ENCODE measurements at regions not wholly inside any gene's neighbourhood (a gene's known extent, or its start where the extent isn't known, plus 50 kb on each side); places are given as distances from the start of the nearest gene placed in this dataset.

GRCh38 chr15:47998619-47999019 is 122.2 kb upstream of the SLC24A5 start:
- DNase-seq, result no peak

GRCh38 chr15:48001393-48002039 is 119.3 kb upstream of the SLC24A5 start:
- no peak for DNase-seq

DNA sequence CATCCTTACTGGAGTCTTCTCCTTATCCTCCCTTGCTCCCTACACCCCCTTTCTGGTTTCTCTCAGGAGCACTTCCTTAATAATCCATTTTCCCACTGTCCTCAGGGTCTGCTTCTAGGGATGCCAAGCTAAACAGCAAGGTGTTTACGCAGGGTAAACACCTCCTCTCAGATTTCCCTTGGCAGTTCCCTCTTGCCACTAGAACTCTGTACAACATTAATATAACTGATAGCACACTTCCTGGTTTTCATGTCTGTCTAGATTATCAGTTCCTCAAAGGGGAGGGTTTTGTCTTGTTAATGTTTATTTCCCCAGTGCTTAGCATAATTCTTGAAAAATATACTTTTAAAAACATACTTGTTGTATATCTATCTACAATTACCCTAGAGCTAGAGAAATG is 118.0 kb upstream of the SLC24A5 start:
- no peak for DNase-seq

GRCh38 chr15:48003441-48003840 is 117.3 kb upstream of the SLC24A5 start:
- DNase-seq, result no peak

- no peak for DNase-seq
Observed at GRCh38 chr15:48005077-48005476, 115.7 kb upstream of the SLC24A5 start.

GRCh38 chr15:48006031-48006511 is 114.7 kb upstream of the SLC24A5 start:
- no peak for DNase-seq

DNA sequence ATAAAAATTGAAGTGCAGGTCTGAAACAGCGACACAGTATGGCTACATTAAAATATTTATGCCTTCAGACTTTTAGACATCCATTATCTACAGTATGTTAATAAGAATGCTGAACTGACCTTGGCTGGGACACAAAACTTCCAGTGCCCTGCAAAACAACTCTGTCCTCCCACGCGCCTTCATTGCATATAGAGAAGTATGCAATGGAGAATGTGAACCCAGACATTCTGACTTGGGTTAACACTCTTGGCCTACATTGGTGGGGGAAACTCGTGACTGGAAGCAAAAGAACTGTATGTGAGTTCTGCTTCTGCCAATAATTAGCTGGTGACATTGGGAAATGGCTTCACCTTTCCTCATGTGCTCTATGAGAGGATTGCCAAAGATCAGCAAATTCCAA is 110.5 kb upstream of the SLC24A5 start:
- DNase-seq, result no peak

- DNase-seq, result no peak
Observed at GRCh38 chr15:48012191-48012590, 108.6 kb upstream of the SLC24A5 start.

DNA sequence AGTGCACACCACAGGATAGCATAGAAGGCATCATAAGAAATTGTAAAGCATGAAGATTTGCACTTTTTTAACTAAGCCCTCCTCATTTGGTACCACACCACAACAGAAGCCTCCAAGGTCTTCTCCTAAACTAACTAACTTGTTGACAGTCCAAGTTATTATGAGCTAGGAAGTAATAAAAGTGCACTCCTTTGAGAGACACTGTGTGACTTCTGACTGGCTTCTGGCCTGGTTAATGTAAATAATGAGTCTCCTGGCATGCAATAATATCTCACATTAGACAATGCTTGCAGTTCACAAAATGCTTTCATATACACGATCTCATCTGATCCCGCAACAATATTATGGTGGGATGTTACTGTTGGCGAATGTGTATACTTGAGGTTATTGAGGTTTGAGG is 103.9 kb upstream of the SLC24A5 start:
- no peak for DNase-seq

GRCh38 chr15:48017747-48018146 is 103.0 kb upstream of the SLC24A5 start:
- no peak for DNase-seq

GRCh38 chr15:48020166-48020565 is 100.6 kb upstream of the SLC24A5 start:
- no peak for DNase-seq

GRCh38 chr15:48021336-48022086 is 99.3 kb upstream of the SLC24A5 start:
- DNase-seq, result peak; percentile 4

- no peak for DNase-seq
Observed at GRCh38 chr15:48025118-48025517, 95.7 kb upstream of the SLC24A5 start.

GRCh38 chr15:48028712-48029111 is 92.1 kb upstream of the SLC24A5 start:
- DNase-seq, result no peak

DNA sequence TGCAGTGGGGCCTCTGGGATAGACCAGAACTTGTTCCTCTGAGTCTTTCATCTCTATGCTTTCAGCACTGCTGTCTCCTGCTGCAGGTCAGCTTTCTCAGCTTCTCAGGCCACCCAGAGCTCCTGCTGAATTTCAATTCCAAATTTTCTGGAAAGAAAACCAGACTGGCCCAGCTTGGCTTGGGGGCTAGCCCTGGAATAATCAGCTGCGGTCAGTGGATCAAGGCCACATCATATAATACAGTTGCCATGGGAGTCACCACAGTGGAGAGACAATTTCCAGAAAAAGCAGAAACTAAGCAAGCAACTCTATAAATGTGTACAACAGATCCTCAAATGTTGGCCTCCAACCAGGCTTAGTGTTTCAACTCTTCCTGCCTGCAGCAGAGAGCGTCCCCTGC is 91.1 kb upstream of the SLC24A5 start:
- no peak for DNase-seq

- peak; percentile 52 for DNase-seq
Observed at GRCh38 chr15:48031466-48031865, 89.3 kb upstream of the SLC24A5 start.

DNA sequence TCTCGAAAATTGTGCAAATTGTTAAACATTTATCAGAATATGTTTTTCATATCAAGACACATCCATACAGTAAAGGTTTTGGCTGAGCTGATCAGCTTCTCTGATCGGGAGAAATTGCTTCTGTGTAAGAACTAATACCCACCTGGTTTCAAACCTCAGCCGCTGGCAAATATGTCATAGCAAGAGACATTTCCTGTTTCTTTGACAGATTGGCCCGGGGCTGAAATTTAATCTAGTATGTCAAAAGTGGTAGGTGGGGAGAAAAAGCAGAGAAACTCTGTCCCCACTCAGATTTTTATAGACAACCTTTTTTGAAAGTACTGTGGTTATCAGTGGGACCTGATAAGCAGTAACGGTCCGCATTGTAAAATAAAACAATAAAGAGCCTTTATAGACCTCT is 88.8 kb upstream of the SLC24A5 start:
- peak; percentile 21 for DNase-seq

- no peak for DNase-seq
Observed at GRCh38 chr15:48032911-48033310, 87.9 kb upstream of the SLC24A5 start.

- no peak for DNase-seq
Observed at GRCh38 chr15:48038221-48038620, 82.6 kb upstream of the SLC24A5 start.

GRCh38 chr15:48040166-48040817 is 80.5 kb upstream of the SLC24A5 start:
- no peak for DNase-seq

- DNase-seq, result no peak
Observed at GRCh38 chr15:48041454-48041853, 79.3 kb upstream of the SLC24A5 start.

DNA sequence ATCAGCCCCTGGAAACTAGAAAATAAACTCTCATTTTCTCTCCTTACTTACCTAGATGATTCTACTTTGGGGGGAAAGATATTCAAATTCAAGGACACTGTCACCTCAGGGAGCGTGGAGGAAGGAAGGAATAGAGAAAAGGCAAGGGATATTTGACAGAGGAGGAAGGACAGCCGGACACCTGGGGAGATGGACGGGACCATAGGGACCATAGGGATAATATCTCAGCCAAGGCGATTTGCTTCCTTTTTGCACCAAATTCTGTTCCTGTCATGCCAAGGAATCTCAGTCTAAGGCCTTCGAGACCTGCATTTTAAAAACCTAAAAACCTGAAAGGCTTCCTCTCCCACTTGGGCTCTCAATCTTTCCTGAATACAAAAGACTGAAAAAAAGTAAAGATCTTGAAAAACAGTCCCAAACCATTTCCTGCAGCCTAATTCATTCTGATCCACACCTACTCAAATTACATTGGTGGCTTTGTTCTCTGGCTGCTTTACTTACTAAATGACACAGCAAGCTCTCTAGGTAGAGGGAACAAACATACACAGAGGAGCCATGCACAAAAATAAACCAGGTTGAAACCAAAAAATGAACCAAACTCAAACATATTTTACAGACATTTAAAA is 73.9 kb upstream of the SLC24A5 start:
- DNase-seq, result peak; percentile 70

DNA sequence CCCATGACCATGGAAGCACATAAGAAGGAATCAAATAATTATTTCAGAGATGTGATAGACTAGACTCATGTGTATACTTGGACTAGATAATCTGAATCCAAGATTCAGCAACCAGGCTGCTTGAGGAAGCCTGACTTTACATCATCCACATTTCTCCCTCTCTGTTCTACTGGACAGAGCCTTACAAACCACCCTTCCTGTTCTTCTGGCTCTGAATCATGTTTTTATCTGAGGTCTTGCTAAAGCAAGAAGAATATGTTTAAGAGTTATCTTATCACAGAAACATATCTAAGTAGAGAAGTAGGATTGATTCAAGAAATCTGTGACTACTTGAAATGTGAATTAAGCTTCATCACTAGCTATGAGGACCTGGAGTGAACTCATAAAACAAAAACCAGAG is 71.1 kb upstream of the SLC24A5 start:
- DNase-seq, result no peak

GRCh38 chr15:48052946-48053345 is 67.8 kb upstream of the SLC24A5 start:
- DNase-seq, result peak; percentile 58
